Osteoblast (primary cell): ENCODE measurements at regions not wholly inside any gene's neighbourhood (a gene's known extent, or its start where the extent isn't known, plus 50 kb on each side); places are given as distances from the start of the nearest gene placed in this dataset.

Source experiments
- DNase-seq: peaks from one replicate; pipeline ENCODE4 v3.0.0; 2011; ENCODE audit warnings: low spot score, mixed read lengths; ENCODE audit not compliant: insufficient read length; ENCODE audit errors: missing footprints
- H2AFZ ChIP-seq: 2 replicates; pipeline ENCODE4 v1.6.0; 2011; ENCODE audit warnings: mild to moderate bottlenecking, low read length
- H3K27ac ChIP-seq: 2 replicates; pipeline ENCODE4 v1.5.1; 2011; ENCODE audit warnings: mild to moderate bottlenecking, low read depth, low read length, moderate library complexity
- H3K27me3 ChIP-seq: 2 replicates; pipeline ENCODE4 v1.6.0; 2012; ENCODE audit warnings: mild to moderate bottlenecking, control low read depth, inconsistent platforms, low read length, moderate library complexity; ENCODE audit not compliant: insufficient read depth
- H3K36me3 ChIP-seq: 2 replicates; pipeline ENCODE4 v1.5.1; 2011; ENCODE audit warnings: mild to moderate bottlenecking, low read length, control low read depth, moderate library complexity; ENCODE audit not compliant: insufficient read depth
- H3K4me1 ChIP-seq: 2 replicates; pipeline ENCODE4 v1.5.1; 2011; ENCODE audit warnings: mild to moderate bottlenecking, low read length, control low read depth, moderate library complexity; ENCODE audit not compliant: insufficient read depth
- H3K4me2 ChIP-seq: 2 replicates; pipeline ENCODE4 v1.6.0; 2011; ENCODE audit warnings: mild to moderate bottlenecking, low read length; ENCODE audit not compliant: insufficient read depth
- H3K4me3 ChIP-seq: fragments of 200-600 bp; sonication (generic); 3 replicates; pipeline ENCODE4 v1.5.1; 2012; ENCODE audit warnings: mild to moderate bottlenecking, low read length, inconsistent platforms; ENCODE audit not compliant: insufficient read depth
- H3K79me2 ChIP-seq: 2 replicates; pipeline ENCODE4 v1.6.0; 2012; ENCODE audit warnings: mild to moderate bottlenecking, low read length, control low read depth, inconsistent platforms; ENCODE audit not compliant: insufficient read depth
- H3K9me3 ChIP-seq: 2 replicates; pipeline ENCODE4 v1.5.1; 2011; ENCODE audit warnings: low read depth, low read length, control low read depth
- H4K20me1 ChIP-seq: 2 replicates; pipeline ENCODE4 v1.6.0; 2012; ENCODE audit warnings: mild to moderate bottlenecking, low read length, control low read depth; ENCODE audit not compliant: insufficient read depth
- CTCF ChIP-seq: IDR thresholded peaks from 2 replicates; pipeline ENCODE4 v1.5.1; 2011; ENCODE audit warnings: mild to moderate bottlenecking, low read depth, low read length, moderate library complexity; ENCODE audit errors: extremely low read depth

DNA sequence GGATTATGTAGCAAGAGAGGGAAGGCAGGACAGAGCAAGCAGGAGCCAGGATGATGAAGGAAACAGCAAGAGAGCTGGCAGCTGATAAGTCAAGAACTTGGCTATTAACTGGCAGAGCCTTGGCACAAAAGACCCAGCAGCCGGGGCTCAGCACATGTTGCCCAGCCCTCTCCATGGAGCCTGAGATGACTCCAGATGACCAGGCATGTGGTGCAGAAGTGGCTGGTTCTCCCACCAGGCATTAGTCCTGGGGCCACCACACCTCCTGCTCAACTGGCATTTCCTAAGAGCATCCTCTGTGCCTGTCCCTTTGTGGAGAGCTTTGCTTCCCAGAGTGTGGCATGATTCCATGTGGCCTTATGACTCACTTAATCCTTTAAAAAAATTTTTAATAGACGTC lies 522.6 kb downstream of the MN1 start:
- Histone ChIP-seq H3K9me3 (peaks cover 2% of the 10 kb centered on the region), H4K20me1 (no peaks in the 10 kb centered on the region), H3K36me3 (no peaks in the 10 kb centered on the region), H3K4me2 (no peak overlapping the region), H3K27me3 (peaks cover 17% of the 10 kb centered on the region), H3K4me3 (no peak overlapping the region), H3K79me2 (no peaks in the 10 kb centered on the region), H3K27ac (no peak overlapping the region), H3K4me1 (no peaks in the 10 kb centered on the region), H2AFZ (no peak overlapping the region)
- no peak for TF ChIP-seq CTCF
- no peak for DNase-seq

DNA sequence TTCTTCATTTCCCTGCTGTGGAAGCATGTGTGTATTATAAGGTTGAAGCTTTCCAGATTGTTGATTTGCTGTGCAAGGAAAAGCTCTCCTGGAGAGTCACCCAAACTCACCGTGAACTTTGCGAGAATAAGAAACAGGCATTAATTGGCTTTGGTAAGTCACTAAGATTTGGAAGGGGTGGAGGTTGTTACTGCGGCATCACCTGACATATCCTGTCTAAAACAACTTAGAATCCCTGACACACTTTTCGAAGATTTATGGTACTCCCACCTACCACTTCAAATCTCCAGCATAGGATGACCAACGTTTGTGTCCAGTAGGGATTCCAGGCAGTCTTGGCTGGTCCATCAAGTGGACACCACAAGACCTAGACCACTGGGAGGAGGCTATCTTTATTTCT lies 518.3 kb downstream of the MN1 start:
- Histone ChIP-seq H3K36me3 (no peaks in the 10 kb centered on the region), H3K79me2 (no peaks in the 10 kb centered on the region), H3K4me1 (no peaks in the 10 kb centered on the region), H3K27me3 (peaks cover 4% of the 10 kb centered on the region), H3K4me3 (no peak overlapping the region), H3K9me3 (no peaks in the 10 kb centered on the region), H4K20me1 (no peaks in the 10 kb centered on the region), H3K4me2 (no peak overlapping the region), H2AFZ (no peak overlapping the region), H3K27ac (no peak overlapping the region)
- DNase-seq: no peak
- TF ChIP-seq CTCF: no peak

DNA sequence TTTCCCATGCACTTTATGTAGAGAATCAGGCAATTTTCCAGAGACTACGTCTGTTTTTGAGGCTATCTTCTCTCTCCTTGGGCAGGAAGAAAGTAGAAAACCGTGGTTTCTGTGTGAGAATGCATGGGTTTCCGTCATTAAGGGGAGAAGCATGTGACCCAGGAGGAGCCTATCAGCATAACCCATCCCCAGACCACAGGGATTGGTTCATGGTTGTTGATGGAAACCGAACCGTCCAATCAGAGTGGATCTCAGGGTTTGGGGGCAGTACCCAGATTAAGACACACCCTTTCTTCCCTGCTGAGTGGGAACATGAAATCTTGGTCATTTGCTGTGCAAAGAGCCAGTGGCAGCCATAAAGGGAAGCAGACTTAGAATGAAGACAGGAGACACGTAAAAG lies 517.8 kb downstream of the MN1 start:
- TF ChIP-seq CTCF: no peak
- peaks cover 7% of the 10 kb centered on the region for H3K27me3 ChIP-seq
- H3K9me3 ChIP-seq: no peaks in the 10 kb centered on the region
- H3K4me1 ChIP-seq: no peaks in the 10 kb centered on the region
- no peak overlapping the region for H3K4me3 ChIP-seq
- no peak overlapping the region for H3K27ac ChIP-seq
- no peak overlapping the region for H3K4me2 ChIP-seq
- H4K20me1 ChIP-seq: no peaks in the 10 kb centered on the region
- no peaks in the 10 kb centered on the region for H3K79me2 ChIP-seq
- DNase-seq: no peak
- no peak overlapping the region for H2AFZ ChIP-seq
- no peaks in the 10 kb centered on the region for H3K36me3 ChIP-seq

- Histone ChIP-seq H3K4me2 (no peak overlapping the region), H4K20me1 (no peaks in the 10 kb centered on the region), H3K36me3 (no peaks in the 10 kb centered on the region)
Observed at GRCh38 chr22:27284324-27284723, 517.2 kb downstream of the MN1 start.

More at GRCh38 chr22:27284324-27284723, 517.2 kb downstream of the MN1 start:
- TF ChIP-seq CTCF: no peak
- Histone ChIP-seq H2AFZ (no peak overlapping the region), H3K79me2 (no peaks in the 10 kb centered on the region), H3K27me3 (peaks cover 10% of the 10 kb centered on the region), H3K9me3 (no peaks in the 10 kb centered on the region), H3K4me3 (no peak overlapping the region), H3K4me1 (no peaks in the 10 kb centered on the region), H3K27ac (no peak overlapping the region)
- no peak for DNase-seq
